WTC11 (cell line): ENCODE measurements at regions not wholly inside any gene's neighbourhood (a gene's known extent, or its start where the extent isn't known, plus 50 kb on each side); places are given as distances from the start of the nearest gene placed in this dataset.

Experiments
- JAZF1 ChIP-seq: fragments of 250-450 bp; sonication (Bioruptor Pico); IDR thresholded peaks from 2 replicates; pipeline ENCODE4 v1.9.0; 2021; ENCODE audit warnings: moderate library complexity, mild to moderate bottlenecking, inconsistent platforms
- KAT7 ChIP-seq: sonication (generic); formaldehyde crosslinking; IDR thresholded peaks from 2 replicates; pipeline ENCODE4 v1.8.1; 2023; ENCODE audit warnings: missing genetic modification reagents, mild to moderate bottlenecking, borderline replicate concordance
- NR2C2 ChIP-seq: sonication (generic); formaldehyde crosslinking; IDR thresholded peaks from 2 replicates; pipeline ENCODE4 v1.8.0; 2022; ENCODE audit warnings: mild to moderate bottlenecking, missing genetic modification reagents
- SMAD4 ChIP-seq: sonication (generic); formaldehyde crosslinking; IDR thresholded peaks from 2 replicates; pipeline ENCODE4 v1.8.0; 2022; ENCODE audit warnings: mild to moderate bottlenecking, missing genetic modification reagents
- ZNF416 ChIP-seq: fragments of 250-450 bp; sonication (Bioruptor Pico); IDR thresholded peaks from 2 replicates; pipeline ENCODE4 v1.9.0; 2021; ENCODE audit warnings: mild to moderate bottlenecking, inconsistent platforms
- TF ChIP-seq, protein P1 (sequence below): sonication (generic); formaldehyde crosslinking; IDR thresholded peaks from 2 replicates; pipeline ENCODE4 v1.8.0; 2022; ENCODE audit warnings: mild to moderate bottlenecking, missing genetic modification reagents
- TF ChIP-seq, protein P2 (sequence below): fragments of 200-600 bp; IDR thresholded peaks from 2 replicates; pipeline ENCODE4 v1.8.0; 2022; ENCODE audit warnings: antibody characterized with exemption

DNA sequence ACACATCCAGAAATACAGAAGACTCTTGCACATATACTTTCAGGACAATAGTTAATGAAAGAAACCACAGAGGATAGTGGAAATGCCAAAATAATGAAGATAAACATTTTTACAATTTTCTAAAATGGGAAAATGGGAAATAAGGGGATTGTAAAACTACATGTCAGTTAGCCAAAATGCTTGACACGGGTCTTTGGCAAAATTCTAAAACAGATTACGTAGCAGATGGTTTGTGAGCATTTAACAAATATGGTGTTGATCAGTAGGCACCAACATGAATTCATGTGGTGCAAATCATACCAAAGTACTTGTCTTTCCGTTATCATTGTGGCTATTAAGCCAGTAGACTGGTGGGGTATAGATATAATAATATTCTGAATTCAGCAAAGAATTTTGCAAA, 348.5 kb upstream of the ROBO1 start:
- TF ChIP-seq, protein P1, sequence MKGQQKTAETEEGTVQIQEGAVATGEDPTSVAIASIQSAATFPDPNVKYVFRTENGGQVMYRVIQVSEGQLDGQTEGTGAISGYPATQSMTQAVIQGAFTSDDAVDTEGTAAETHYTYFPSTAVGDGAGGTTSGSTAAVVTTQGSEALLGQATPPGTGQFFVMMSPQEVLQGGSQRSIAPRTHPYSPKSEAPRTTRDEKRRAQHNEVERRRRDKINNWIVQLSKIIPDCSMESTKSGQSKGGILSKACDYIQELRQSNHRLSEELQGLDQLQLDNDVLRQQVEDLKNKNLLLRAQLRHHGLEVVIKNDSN (CRISPR knock-in tag): no peak
- TF ChIP-seq SMAD4 (CRISPR knock-in tag): no peak
- TF ChIP-seq JAZF1 (CRISPR knock-in tag): no peak
- no peak for TF ChIP-seq NR2C2 (CRISPR knock-in tag)
- TF ChIP-seq, protein P2, sequence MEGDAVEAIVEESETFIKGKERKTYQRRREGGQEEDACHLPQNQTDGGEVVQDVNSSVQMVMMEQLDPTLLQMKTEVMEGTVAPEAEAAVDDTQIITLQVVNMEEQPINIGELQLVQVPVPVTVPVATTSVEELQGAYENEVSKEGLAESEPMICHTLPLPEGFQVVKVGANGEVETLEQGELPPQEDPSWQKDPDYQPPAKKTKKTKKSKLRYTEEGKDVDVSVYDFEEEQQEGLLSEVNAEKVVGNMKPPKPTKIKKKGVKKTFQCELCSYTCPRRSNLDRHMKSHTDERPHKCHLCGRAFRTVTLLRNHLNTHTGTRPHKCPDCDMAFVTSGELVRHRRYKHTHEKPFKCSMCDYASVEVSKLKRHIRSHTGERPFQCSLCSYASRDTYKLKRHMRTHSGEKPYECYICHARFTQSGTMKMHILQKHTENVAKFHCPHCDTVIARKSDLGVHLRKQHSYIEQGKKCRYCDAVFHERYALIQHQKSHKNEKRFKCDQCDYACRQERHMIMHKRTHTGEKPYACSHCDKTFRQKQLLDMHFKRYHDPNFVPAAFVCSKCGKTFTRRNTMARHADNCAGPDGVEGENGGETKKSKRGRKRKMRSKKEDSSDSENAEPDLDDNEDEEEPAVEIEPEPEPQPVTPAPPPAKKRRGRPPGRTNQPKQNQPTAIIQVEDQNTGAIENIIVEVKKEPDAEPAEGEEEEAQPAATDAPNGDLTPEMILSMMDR: no peak
- no peak for TF ChIP-seq ZNF416 (CRISPR knock-in tag)
- no peak for TF ChIP-seq KAT7 (CRISPR knock-in tag)
